LNCAP (cell line): ENCODE measurements at regions not wholly inside any gene's neighbourhood (a gene's known extent, or its start where the extent isn't known, plus 50 kb on each side); places are given as distances from the start of the nearest gene placed in this dataset.

Source experiments
- CTCF ChIP-seq: fragments of 450-650 bp; IDR thresholded peaks from 2 replicates; pipeline ENCODE4 v1.5.1; 2017; ENCODE audit warnings: mild to moderate bottlenecking

GRCh38 chr17:5677620-5678019 lies 93.3 kb upstream of the NLRP1 start:
- TF ChIP-seq CTCF = no peak

- no peak for TF ChIP-seq CTCF
These were observed 93.9 kb upstream of the NLRP1 start for GRCh38 chr17:5678171-5678570.

- TF ChIP-seq CTCF = no peak
These were observed 96.5 kb upstream of the NLRP1 start for GRCh38 chr17:5680766-5681165.

- no peak for TF ChIP-seq CTCF
These were observed 98.9 kb upstream of the NLRP1 start for GRCh38 chr17:5683241-5683640.

- TF ChIP-seq CTCF = no peak
These were observed 101.8 kb upstream of the NLRP1 start for GRCh38 chr17:5686074-5686635.

GRCh38 chr17:5687646-5688045 lies 103.3 kb upstream of the NLRP1 start:
- no peak for TF ChIP-seq CTCF

GRCh38 chr17:5693821-5694220 lies 109.5 kb upstream of the NLRP1 start:
- TF ChIP-seq CTCF = no peak

- no peak for TF ChIP-seq CTCF
These were observed 110.2 kb upstream of the NLRP1 start for GRCh38 chr17:5694551-5694950.
